ENCODE measurements at regions not wholly inside any gene's neighbourhood (a gene's known extent, or its start where the extent isn't known, plus 50 kb on each side); places are given as distances from the start of the nearest gene placed in this dataset.

DNA sequence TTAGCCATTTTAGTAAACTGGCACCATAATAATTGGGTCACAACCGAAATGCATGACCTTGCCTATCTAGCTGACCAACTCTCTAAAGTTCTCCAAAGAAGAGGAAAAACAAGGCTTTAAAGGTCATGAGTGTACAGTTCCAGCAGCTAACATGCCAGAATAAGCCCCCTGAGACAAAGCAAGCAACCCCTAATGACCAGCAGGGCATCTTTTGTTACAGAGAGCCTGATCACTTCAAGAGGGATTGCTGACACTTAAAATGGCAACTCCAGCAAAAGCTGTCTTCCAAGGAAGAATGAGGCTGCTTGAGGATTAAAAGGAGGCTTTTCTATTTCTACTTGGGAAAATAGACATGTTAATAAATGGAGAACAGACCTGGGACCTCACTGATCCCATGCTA, 213.6 kb downstream of the CDC14C start:
- 71% methylated on average over 1 of the region's 1 CpG for WGBS
- TF ChIP-seq FOXA1 (IDR thresholded peaks at IDR 0.05) = no peak
- TF ChIP-seq HNF4G (IDR thresholded peaks at IDR 0.05) = no peak
- no peak for TF ChIP-seq HNF4A (conservative IDR thresholded peaks at IDR 0.05)
- TF ChIP-seq JUND (IDR thresholded peaks at IDR 0.05) = no peak
- no peak for TF ChIP-seq TAF1 (conservative IDR thresholded peaks at IDR 0.05)
- TF ChIP-seq RXRA (IDR thresholded peaks at IDR 0.05) = no peak
- no peak for TF ChIP-seq YY1 (IDR thresholded peaks at IDR 0.05)
- TF ChIP-seq GABPA (IDR thresholded peaks at IDR 0.05 in 1 of 2, conservative IDR thresholded peaks at IDR 0.05 in 1 of 2) = no peak
- TF ChIP-seq NR2F2 (IDR thresholded peaks at IDR 0.05) = no peak
- TF ChIP-seq EGR1 (IDR thresholded peaks at IDR 0.05; ENCODE audit: low read depth in 2 of 2) = no peak
- TF ChIP-seq, protein P1, sequence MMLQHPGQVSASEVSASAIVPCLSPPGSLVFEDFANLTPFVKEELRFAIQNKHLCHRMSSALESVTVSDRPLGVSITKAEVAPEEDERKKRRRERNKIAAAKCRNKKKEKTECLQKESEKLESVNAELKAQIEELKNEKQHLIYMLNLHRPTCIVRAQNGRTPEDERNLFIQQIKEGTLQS (IDR thresholded peaks at IDR 0.05) = no peak
- TF ChIP-seq, protein P2, sequence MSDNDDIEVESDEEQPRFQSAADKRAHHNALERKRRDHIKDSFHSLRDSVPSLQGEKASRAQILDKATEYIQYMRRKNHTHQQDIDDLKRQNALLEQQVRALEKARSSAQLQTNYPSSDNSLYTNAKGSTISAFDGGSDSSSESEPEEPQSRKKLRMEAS (IDR thresholded peaks at IDR 0.05) = no peak
- no peak for TF ChIP-seq RAD21 (IDR thresholded peaks at IDR 0.05)
- TF ChIP-seq, protein P3, sequence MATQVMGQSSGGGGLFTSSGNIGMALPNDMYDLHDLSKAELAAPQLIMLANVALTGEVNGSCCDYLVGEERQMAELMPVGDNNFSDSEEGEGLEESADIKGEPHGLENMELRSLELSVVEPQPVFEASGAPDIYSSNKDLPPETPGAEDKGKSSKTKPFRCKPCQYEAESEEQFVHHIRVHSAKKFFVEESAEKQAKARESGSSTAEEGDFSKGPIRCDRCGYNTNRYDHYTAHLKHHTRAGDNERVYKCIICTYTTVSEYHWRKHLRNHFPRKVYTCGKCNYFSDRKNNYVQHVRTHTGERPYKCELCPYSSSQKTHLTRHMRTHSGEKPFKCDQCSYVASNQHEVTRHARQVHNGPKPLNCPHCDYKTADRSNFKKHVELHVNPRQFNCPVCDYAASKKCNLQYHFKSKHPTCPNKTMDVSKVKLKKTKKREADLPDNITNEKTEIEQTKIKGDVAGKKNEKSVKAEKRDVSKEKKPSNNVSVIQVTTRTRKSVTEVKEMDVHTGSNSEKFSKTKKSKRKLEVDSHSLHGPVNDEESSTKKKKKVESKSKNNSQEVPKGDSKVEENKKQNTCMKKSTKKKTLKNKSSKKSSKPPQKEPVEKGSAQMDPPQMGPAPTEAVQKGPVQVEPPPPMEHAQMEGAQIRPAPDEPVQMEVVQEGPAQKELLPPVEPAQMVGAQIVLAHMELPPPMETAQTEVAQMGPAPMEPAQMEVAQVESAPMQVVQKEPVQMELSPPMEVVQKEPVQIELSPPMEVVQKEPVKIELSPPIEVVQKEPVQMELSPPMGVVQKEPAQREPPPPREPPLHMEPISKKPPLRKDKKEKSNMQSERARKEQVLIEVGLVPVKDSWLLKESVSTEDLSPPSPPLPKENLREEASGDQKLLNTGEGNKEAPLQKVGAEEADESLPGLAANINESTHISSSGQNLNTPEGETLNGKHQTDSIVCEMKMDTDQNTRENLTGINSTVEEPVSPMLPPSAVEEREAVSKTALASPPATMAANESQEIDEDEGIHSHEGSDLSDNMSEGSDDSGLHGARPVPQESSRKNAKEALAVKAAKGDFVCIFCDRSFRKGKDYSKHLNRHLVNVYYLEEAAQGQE (IDR thresholded peaks at IDR 0.05) = no peak
- no peak for TF ChIP-seq SP1 (IDR thresholded peaks at IDR 0.05)
- TF ChIP-seq, protein P4, sequence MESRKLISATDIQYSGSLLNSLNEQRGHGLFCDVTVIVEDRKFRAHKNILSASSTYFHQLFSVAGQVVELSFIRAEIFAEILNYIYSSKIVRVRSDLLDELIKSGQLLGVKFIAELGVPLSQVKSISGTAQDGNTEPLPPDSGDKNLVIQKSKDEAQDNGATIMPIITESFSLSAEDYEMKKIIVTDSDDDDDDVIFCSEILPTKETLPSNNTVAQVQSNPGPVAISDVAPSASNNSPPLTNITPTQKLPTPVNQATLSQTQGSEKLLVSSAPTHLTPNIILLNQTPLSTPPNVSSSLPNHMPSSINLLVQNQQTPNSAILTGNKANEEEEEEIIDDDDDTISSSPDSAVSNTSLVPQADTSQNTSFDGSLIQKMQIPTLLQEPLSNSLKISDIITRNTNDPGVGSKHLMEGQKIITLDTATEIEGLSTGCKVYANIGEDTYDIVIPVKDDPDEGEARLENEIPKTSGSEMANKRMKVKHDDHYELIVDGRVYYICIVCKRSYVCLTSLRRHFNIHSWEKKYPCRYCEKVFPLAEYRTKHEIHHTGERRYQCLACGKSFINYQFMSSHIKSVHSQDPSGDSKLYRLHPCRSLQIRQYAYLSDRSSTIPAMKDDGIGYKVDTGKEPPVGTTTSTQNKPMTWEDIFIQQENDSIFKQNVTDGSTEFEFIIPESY (IDR thresholded peaks at IDR 0.05) = no peak
- no peak for TF ChIP-seq FOXA2 (IDR thresholded peaks at IDR 0.05)
- TF ChIP-seq, protein P5, sequence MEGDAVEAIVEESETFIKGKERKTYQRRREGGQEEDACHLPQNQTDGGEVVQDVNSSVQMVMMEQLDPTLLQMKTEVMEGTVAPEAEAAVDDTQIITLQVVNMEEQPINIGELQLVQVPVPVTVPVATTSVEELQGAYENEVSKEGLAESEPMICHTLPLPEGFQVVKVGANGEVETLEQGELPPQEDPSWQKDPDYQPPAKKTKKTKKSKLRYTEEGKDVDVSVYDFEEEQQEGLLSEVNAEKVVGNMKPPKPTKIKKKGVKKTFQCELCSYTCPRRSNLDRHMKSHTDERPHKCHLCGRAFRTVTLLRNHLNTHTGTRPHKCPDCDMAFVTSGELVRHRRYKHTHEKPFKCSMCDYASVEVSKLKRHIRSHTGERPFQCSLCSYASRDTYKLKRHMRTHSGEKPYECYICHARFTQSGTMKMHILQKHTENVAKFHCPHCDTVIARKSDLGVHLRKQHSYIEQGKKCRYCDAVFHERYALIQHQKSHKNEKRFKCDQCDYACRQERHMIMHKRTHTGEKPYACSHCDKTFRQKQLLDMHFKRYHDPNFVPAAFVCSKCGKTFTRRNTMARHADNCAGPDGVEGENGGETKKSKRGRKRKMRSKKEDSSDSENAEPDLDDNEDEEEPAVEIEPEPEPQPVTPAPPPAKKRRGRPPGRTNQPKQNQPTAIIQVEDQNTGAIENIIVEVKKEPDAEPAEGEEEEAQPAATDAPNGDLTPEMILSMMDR (IDR thresholded peaks at IDR 0.05; ENCODE audit: low read depth, low read length, missing input control) = no peak
- Histone ChIP-seq H3K27me3 (ENCODE audit: control insufficient read depth in 4 of 4, insufficient read depth in 4 of 4, low read length in 3 of 4) (no peaks in the 10 kb centered on the region), H3K9ac (ENCODE audit: low read depth in 1 of 2, low read length in 2 of 2) (no peak overlapping the region), H3K27ac (ENCODE audit: low read depth in 1 of 2, low read length in 2 of 2) (no peak overlapping the region), H3K4me3 (ENCODE audit: low read depth in 1 of 3, low read length in 3 of 3) (no peak overlapping the region), H3K9me3 (ENCODE audit: control insufficient read depth in 4 of 4, low read length in 3 of 4) (no peaks in the 10 kb centered on the region), H3K36me3 (ENCODE audit: control insufficient read depth in 4 of 4, insufficient read depth in 3 of 4, low read depth in 1 of 4, low read length in 3 of 4) (no peaks in the 10 kb centered on the region), H3K4me1 (ENCODE audit: control insufficient read depth in 4 of 4, insufficient read depth in 4 of 4, low read length in 3 of 4) (no peaks in the 10 kb centered on the region)
- DNase-seq (ENCODE audit: low spot score) = no peak

Measured in liver (tissue), 8 donors.